AG04449 (cell line): ENCODE measurements at regions not wholly inside any gene's neighbourhood (a gene's known extent, or its start where the extent isn't known, plus 50 kb on each side); places are given as distances from the start of the nearest gene placed in this dataset.

ENCODE experiments used
- CTCF ChIA-PET: fragments of 350-600 bp; formaldehyde crosslinking; extraction: SDS; loops from one replicate; lab custom pipeline; 2021; ENCODE audit warnings: antibody characterized with exemption; lab: Yijun Ruan, JAX
- POLR2A ChIA-PET: fragments of 400-600, 350-600 bp; formaldehyde crosslinking; extraction: SDS; loops from one replicate; lab custom pipeline; 2020; ENCODE audit warnings: antibody characterized with exemption, inconsistent platforms; lab: Yijun Ruan, JAX
- DNase-seq: peaks from one replicate; pipeline ENCODE4 v3.0.0-alpha.2; 2010; ENCODE audit warnings: low read depth, low spot score
- H3K4me3 ChIP-seq: 2 replicates; pipeline ENCODE4 v1.5.1; 2011; ENCODE audit warnings: low read depth, mild to moderate bottlenecking, control low read depth, low read length
- CTCF ChIP-seq: IDR thresholded peaks from one replicate; pipeline ENCODE4 v1.5.1; 2011; ENCODE audit warnings: mild to moderate bottlenecking, moderate library complexity, low read length, control low read depth, inconsistent platforms; ENCODE audit not compliant: insufficient read depth; ENCODE audit errors: missing control alignments

- no peak for TF ChIP-seq CTCF
- POLR2A ChIA-PET, result no interaction called here
- CTCF ChIA-PET, result no interaction called here
- H3K4me3 ChIP-seq, result no peak overlapping the region
- DNase-seq, result no peak
Observed at GRCh38 chr1:213409208-213409631, 358.2 kb downstream of the RPS6KC1 start.

- POLR2A ChIA-PET, result no interaction called here
- DNase-seq, result no peak
- CTCF ChIA-PET, result no interaction called here
- no peak for TF ChIP-seq CTCF
- no peak overlapping the region for H3K4me3 ChIP-seq
Observed at GRCh38 chr1:213409971-213410370, 358.9 kb downstream of the RPS6KC1 start.

- CTCF ChIA-PET, result no interaction called here
- POLR2A ChIA-PET, result no interaction called here
- no peak overlapping the region for H3K4me3 ChIP-seq
- TF ChIP-seq CTCF, result no peak
- DNase-seq, result no peak
Observed at GRCh38 chr1:213414346-213414745, 363.3 kb downstream of the RPS6KC1 start.

- DNase-seq, result no peak
- TF ChIP-seq CTCF, result no peak
- ChIA-PET CTCF (interaction anchor here (0.9 kb wide), 1 partner anchor 170 kb away, joined by 3 read pairs; no protein-coding TSS in a partner anchor), POLR2A (no interaction called here)
- no peak overlapping the region for H3K4me3 ChIP-seq
Observed at GRCh38 chr1:213414911-213415310, 363.9 kb downstream of the RPS6KC1 start.

GRCh38 chr1:213415691-213416380 lies 364.8 kb downstream of the RPS6KC1 start:
- ChIA-PET POLR2A (no interaction called here), CTCF (interaction anchor here (0.9 kb wide), 1 partner anchor 171 kb away, joined by 3 read pairs; no protein-coding TSS in a partner anchor)
- peak; percentile 2 for DNase-seq
- no peak for TF ChIP-seq CTCF
- no peak overlapping the region for H3K4me3 ChIP-seq

GRCh38 chr1:213416461-213417224 lies 365.6 kb downstream of the RPS6KC1 start:
- H3K4me3 ChIP-seq, result no peak overlapping the region
- CTCF ChIA-PET, result no interaction called here
- no peak for TF ChIP-seq CTCF
- DNase-seq, result no peak
- POLR2A ChIA-PET, result no interaction called here
